GM18873 (cell line): ENCODE measurements at regions not wholly inside any gene's neighbourhood (a gene's known extent, or its start where the extent isn't known, plus 50 kb on each side); places are given as distances from the start of the nearest gene placed in this dataset.

Experiments used
- ATAC-seq: cut with Tn5 transposase; IDR thresholded peaks from one replicate; pipeline ENCODE4 v1.9.1; 2021; ENCODE audit warnings: mild to moderate bottlenecking, moderate library complexity, moderate number of reproducible peaks; ENCODE audit not compliant: unreplicated experiment, low FRiP score

DNA sequence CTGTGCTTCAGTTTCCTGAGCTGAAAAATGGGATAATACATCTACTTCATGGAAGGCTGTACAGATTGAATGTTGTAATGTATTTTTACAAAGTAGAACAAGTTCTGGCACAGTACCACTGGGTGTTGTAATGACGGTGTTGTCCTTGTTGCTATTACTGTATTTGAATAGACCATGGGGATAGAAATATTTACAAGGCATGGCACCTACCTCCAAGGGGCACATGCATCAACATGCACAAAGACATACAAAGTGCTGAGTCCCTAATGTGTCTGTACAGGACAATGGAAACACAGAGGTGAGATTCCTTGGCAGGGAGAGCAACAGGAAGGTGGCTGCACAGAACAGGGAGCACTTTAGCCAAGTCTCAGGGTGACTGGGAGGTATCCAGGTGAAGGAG is 930.6 kb upstream of the TMEM132C start:
- no peak for ATAC-seq

GRCh38 chr12:127339065-127339464 is 927.9 kb upstream of the TMEM132C start:
- no peak for ATAC-seq

- ATAC-seq = no peak
Measured at GRCh38 chr12:127340381-127340780, 926.6 kb upstream of the TMEM132C start.

DNA sequence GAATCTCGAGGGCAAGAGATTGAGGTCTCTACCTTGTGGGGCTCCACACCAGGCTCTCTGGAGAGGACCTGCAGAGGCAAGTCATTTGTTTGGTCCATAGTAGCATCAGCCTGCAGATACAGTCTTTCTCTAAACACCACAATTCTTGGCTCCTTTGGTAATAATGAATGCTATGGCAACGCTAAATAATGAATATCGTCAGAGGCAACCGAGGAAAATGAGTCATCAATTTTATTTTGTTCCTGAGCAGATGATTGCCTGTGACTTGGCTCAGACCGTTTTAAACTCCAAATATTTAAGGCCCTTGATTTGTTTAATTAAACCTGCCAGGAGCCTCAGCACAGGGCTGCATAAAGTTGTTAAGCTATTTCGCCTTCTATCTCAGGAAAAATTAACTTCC is 924.1 kb upstream of the TMEM132C start:
- ATAC-seq = no peak

DNA sequence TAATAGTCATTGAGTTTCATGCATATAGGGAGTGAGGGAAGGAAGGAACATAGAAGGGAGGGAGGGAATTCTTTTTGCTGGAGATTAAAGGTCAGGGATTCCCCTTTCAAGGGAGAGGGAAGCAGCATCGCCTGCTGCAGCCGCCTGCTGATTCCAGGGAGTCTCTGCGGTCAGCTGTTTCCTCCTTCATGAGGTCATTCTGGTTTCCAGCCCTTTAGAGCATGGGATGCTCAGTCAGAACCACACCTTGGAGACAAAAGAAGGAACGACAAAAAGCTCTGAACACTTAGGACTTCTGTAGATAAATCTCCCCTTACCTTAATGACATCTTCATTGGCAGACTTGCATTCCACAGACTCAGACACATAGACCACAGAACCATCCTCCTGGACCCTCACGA is 923.0 kb upstream of the TMEM132C start:
- no peak for ATAC-seq

- no peak for ATAC-seq
Measured at GRCh38 chr12:127351481-127352010, 915.4 kb upstream of the TMEM132C start.

- ATAC-seq = no peak
Measured at GRCh38 chr12:127355061-127355841, 911.7 kb upstream of the TMEM132C start.

DNA sequence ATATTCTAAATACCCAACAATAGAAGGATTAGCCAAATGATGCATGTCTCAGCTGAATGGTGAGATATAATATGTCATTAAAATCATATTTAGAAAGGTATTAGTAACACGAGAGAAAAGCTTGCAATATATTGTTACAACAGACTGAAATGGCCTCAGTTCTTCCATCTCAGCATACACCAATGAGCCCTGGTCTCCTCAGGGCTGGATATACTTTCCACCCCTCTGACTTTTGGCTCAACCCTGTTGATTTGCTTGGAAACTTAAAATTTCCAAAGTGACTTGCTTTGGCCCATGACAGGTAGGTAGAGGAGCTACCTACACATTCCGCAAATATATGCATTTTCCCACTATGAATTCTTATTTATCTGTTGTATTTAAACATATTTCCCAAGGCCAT is 908.1 kb upstream of the TMEM132C start:
- no peak for ATAC-seq

GRCh38 chr12:127360580-127360979 is 906.4 kb upstream of the TMEM132C start:
- ATAC-seq = no peak

- no peak for ATAC-seq
Measured at GRCh38 chr12:127362121-127362520, 904.8 kb upstream of the TMEM132C start.

GRCh38 chr12:127363392-127363791 is 903.6 kb upstream of the TMEM132C start:
- ATAC-seq = no peak

DNA sequence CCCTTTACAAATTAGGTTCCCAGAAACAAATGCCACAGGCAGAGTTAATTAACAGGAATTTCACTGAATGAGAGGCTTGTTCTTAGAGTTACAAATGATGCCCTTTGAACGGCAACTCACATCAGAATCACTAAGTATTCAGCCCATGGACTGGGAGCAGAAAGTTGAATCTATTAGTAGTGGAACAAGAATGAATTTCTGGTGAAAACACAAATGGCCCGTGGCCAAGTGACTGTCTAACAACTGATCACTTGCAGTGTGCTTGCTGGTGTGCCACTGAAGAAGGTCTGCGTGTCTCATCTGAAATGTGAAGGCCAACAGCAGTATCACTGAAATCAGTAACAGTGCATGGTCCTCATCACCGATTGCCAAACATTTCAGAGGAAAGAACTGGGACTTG is 893.4 kb upstream of the TMEM132C start:
- ATAC-seq = no peak

GRCh38 chr12:127374447-127374846 is 892.5 kb upstream of the TMEM132C start:
- no peak for ATAC-seq

DNA sequence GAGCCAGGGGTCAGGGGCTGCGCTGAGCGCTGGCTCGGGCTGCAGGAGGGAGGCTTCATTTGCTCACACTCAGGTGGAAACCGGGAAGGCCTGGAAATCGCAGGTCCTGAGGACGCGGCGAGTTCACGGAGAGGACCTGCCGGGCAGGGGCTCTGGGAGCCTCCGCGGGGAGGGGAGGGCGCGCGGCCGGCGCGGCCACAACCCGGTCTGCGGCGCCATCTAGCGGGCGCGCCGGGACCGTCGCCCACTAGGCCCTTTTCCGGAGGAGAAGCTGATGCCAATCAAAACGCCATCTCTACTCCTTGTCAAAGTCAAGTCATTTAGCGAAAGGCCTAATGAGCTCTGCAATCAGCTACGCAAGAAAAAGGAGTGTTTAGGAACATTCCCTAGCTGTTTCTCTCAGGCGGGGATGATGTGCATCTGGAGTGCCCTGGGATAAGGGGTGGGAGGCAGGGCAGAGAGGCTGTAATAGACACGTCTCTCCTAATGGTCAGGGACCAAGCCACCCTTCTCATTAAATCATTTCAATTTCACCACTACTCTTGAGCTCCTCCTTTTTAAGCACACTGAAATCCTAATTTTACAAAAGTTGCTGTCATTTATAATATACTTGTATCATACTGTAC is 885.8 kb upstream of the TMEM132C start:
- no peak for ATAC-seq

DNA sequence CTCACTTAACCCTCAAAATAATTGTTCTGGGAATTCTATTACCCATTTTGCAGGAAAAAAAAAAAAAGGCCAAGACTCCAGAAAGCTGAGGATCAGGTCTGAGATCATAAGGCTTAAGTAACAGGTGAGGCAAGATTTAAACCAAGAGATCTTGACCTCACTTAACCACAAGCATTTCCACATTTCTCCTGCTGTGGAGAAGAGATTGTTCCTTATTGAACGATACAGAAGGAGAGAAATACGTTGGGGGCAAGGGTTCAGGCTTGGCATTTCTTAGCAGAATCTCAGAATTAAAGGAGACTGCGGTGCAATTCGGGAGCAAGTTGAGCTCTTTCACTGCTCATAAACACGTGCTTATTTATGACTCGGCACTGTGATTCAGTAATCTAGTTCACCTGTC is 885.3 kb upstream of the TMEM132C start:
- ATAC-seq = no peak

- no peak for ATAC-seq
Measured at GRCh38 chr12:127383281-127383680, 883.7 kb upstream of the TMEM132C start.

DNA sequence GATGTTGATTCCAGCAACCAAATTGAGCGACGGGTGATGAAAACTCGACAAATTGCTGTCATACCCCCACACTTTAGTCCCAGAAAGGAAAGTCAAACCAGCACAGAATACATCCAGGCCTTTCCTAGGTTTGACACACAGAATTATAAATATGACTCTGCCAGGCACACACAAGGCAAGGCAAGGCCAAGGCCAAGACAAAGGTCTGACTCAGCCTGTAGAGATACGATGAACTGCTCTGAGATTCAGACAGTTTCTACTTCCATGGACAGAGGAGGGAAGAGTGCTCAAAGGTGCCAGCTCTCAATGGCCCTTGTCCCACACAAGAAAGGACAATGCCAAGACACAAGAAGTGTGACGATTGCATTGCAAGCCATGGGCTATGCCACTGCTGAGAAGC is 880.2 kb upstream of the TMEM132C start:
- no peak for ATAC-seq

DNA sequence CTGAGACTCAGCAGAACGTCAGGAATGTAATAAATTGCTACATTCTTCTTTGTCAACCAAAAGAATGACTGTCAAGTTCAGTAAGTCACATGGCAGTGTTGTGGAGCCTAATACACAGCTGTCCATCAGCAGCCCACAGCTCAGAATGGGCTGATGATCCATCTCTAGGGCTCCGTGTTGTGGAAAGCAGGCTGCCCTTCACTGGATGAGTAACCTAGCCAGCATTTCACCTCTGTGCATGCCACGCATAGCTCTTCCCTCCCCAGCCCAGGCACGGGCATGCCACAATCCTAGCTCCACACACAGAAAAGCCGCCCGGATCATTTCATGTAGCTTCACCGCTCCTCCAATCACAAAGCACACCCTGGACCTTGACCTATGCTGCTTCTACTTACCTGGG is 878.0 kb upstream of the TMEM132C start:
- ATAC-seq = no peak

DNA sequence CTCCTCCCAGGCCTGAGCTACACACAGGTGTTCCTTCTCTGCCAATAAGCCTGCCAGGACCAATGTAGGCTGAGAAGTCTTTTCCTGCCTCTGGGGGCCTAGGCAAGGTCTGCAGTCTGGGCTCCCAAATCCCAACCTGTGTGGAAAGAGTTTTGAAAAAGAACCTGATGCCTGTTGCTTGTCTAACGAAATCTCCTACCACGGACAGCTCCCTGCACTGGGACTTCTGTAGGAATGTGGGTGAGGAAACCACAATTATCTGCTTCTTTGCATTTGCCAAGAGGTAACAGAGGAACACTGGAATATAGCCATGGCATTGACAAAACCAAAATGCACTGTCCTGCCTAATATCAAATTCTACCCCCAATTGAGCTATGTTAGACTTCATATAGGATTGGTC is 877.0 kb upstream of the TMEM132C start:
- no peak for ATAC-seq

DNA sequence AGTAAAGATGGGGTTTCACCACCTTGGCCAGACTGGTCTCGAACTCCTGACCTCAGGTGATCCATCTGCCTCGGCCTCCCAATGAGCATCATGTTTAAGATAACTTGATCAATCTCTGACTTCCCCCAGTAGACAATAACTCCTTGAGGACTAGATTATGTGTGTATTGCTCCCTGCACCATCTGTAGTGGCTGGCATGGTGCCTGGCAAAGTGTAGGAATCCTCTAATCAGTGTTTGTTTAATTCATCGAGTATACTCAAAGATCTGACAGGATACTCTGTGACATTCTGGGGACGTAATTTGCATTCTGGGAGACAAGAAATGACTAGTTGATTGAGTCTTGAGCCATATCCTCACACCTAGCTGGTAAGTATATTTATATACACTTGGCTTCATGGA is 873.5 kb upstream of the TMEM132C start:
- no peak for ATAC-seq

DNA sequence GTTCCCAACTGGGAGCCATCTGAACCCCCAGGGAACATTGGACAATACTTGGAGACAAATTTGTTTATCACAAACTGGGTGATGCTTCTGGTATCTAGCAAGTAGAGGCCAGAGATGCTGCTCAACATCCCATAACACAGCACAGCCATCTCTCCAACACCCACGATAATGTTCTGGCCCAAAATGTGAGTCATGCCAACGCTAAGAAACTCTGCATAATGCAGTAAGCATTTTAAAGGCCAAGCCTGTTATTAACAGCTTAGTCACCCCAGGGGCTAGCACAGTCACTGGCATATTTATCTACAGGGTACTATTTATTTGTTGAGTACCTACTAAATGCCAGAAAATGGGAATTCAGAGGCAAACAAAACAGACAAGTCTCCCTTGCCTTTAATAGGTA is 873.1 kb upstream of the TMEM132C start:
- ATAC-seq = no peak

GRCh38 chr12:127396734-127397133 is 870.2 kb upstream of the TMEM132C start:
- no peak for ATAC-seq
